SK-N-SH (cell line): ENCODE measurements at regions not wholly inside any gene's neighbourhood (a gene's known extent, or its start where the extent isn't known, plus 50 kb on each side); places are given as distances from the start of the nearest gene placed in this dataset.

Experiments used
- CTCF ChIA-PET: fragments of 300-600, 350-600 bp; formaldehyde crosslinking; extraction: SDS; loops from one replicate; lab custom pipeline; 2021; lab: Yijun Ruan, JAX
- POLR2A ChIA-PET: fragments of 350-600 bp; sonication (Branson Sonifier 250); formaldehyde crosslinking; extraction: SDS; loops from one replicate; lab custom pipeline; 2020; ENCODE audit warnings: antibody characterized with exemption, inconsistent platforms; lab: Yijun Ruan, JAX
- DNase-seq: peaks from one replicate; pipeline ENCODE4 v3.0.0; 2012
- H2AFZ ChIP-seq: fragments of 200-600 bp; sonication (generic); 2 replicates; pipeline ENCODE4 v1.8.1; 2016; ENCODE audit warnings: antibody characterized with exemption, mild to moderate bottlenecking, low read depth
- H3F3A ChIP-seq: fragments of 200-600 bp; sonication (generic); replicated peaks from 2 replicates; pipeline ENCODE3; 2016; ENCODE audit warnings: antibody characterized with exemption, mild to moderate bottlenecking; ENCODE audit not compliant: insufficient read depth
- H3K27ac ChIP-seq, 2 experiments: fragments of 200-500 bp in 1 of 2; fragments of 200-600 bp in 1 of 2; sonication (Bioruptor generic) in 1 of 2; sonication (generic), shearing (Covaris generic) in 1 of 2; 2 replicates each; pipeline versions ENCODE4 v1.5.1 to v1.6.1; 2014 to 2016; ENCODE audit warnings: low read depth in 2 of 2, inconsistent platforms in 1 of 2, low read length in 1 of 2, mild to moderate bottlenecking in 1 of 2, mixed read lengths in 1 of 2
- H3K27me3 ChIP-seq: fragments of 200-600 bp; sonication (generic), shearing (Covaris generic); 2 replicates; pipeline ENCODE4 v1.6.1; 2016; ENCODE audit warnings: mixed run types; ENCODE audit not compliant: insufficient read depth
- H3K36me3 ChIP-seq, 2 experiments: fragments of 200-500 bp in 1 of 2; fragments of 200-600 bp in 1 of 2; sonication (Bioruptor generic) in 1 of 2; sonication (generic) in 1 of 2; replicated peaks in 1 of 2; 2 replicates each; pipeline versions ENCODE3 to v1.5.1; 2014 to 2016; ENCODE audit warnings: low read length in 1 of 2, mild to moderate bottlenecking in 1 of 2; ENCODE audit not compliant: insufficient read depth in 2 of 2, control insufficient read depth in 1 of 2
- H3K4me1 ChIP-seq, 2 experiments: fragments of 200-500 bp in 1 of 2; fragments of 200-600 bp in 1 of 2; sonication (Bioruptor generic) in 1 of 2; sonication (generic), shearing (Covaris generic) in 1 of 2; 2 replicates each; pipeline versions ENCODE4 v1.5.1 to v1.6.1; 2014 to 2016; ENCODE audit warnings: low read depth in 1 of 2, low read length in 1 of 2, mixed run types in 1 of 2; ENCODE audit not compliant: insufficient read depth in 2 of 2, control insufficient read depth in 1 of 2
- H3K4me2 ChIP-seq: fragments of 200-600 bp; sonication (generic), shearing (Covaris generic); 2 replicates; pipeline ENCODE4 v1.6.1; 2017; ENCODE audit warnings: mixed run types
- H3K4me3 ChIP-seq, 2 experiments: fragments of 200-500 bp in 1 of 2; fragments of 200-600 bp in 1 of 2; sonication (Bioruptor generic) in 1 of 2; sonication (generic), shearing (Covaris generic) in 1 of 2; 2 replicates each; pipeline versions ENCODE4 v1.5.1 to v1.8.1; 2014 to 2016; ENCODE audit warnings: low read depth in 2 of 2, inconsistent platforms in 1 of 2, low read length in 1 of 2, mild to moderate bottlenecking in 1 of 2, mixed read lengths in 1 of 2, moderate library complexity in 1 of 2
- H3K79me2 ChIP-seq: fragments of 200-600 bp; sonication (generic); 2 replicates; pipeline ENCODE4 v1.8.1; 2017; ENCODE audit warnings: mild to moderate bottlenecking; ENCODE audit not compliant: insufficient read depth
- H3K9ac ChIP-seq: fragments of 200-600 bp; sonication (generic); 2 replicates; pipeline ENCODE4 v1.6.1; 2017; ENCODE audit warnings: mixed run types
- H3K9me2 ChIP-seq: fragments of 200-600 bp; sonication (generic); 2 replicates; pipeline ENCODE4 v1.6.1; 2017; ENCODE audit warnings: mixed run types
- H3K9me3 ChIP-seq: fragments of 200-600 bp; sonication (generic); 2 replicates; pipeline ENCODE4 v1.6.1; 2017; ENCODE audit warnings: mixed run types, mild to moderate bottlenecking, moderate library complexity
- H4K20me1 ChIP-seq: fragments of 200-600 bp; sonication (generic); 2 replicates; pipeline ENCODE4 v1.6.1; 2017; ENCODE audit warnings: mild to moderate bottlenecking, mixed run types; ENCODE audit not compliant: insufficient read depth
- CHD2 ChIP-seq: fragments of 150-350 bp; IDR thresholded peaks from 2 replicates; pipeline ENCODE4 v1.6.1; 2018; ENCODE audit warnings: low read length; ENCODE audit not compliant: partially characterized antibody
- ELF1 ChIP-seq: IDR thresholded peaks from 2 replicates; pipeline ENCODE4 v1.4.0; 2012
- EP300 ChIP-seq, 2 experiments: IDR thresholded peaks; 2 replicates each; pipeline versions ENCODE4 v1.4.0 to v1.6.1; 2012; ENCODE audit warnings: borderline replicate concordance in 1 of 2, low read depth in 1 of 2, low read length in 1 of 2
- FOSL2 ChIP-seq: IDR thresholded peaks from 2 replicates; pipeline ENCODE4 v1.4.0; 2012; ENCODE audit warnings: low read depth, mild to moderate bottlenecking, moderate library complexity, borderline replicate concordance
- FOXJ3 ChIP-seq: sonication (generic); formaldehyde crosslinking; IDR thresholded peaks from 2 replicates; pipeline ENCODE4 v1.5.1; 2020; ENCODE audit warnings: mild to moderate bottlenecking, missing genetic modification reagents
- GATA2 ChIP-seq: sonication (generic); formaldehyde crosslinking; IDR thresholded peaks from 2 replicates; pipeline ENCODE4 v1.5.0; 2020; ENCODE audit warnings: mild to moderate bottlenecking, missing genetic modification reagents
- JUND ChIP-seq: IDR thresholded peaks from 2 replicates; pipeline ENCODE4 v1.4.0; 2012
- MXI1 ChIP-seq: IDR thresholded peaks from 2 replicates; pipeline ENCODE4 v1.6.1; 2012; ENCODE audit warnings: mild to moderate bottlenecking, low read depth, low read length, improper control_type of control experiment
- RCOR1 ChIP-seq: fragments of 150-350 bp; IDR thresholded peaks from 2 replicates; pipeline ENCODE4 v1.6.1; 2017; ENCODE audit warnings: antibody characterized with exemption, low read length
- RFX5 ChIP-seq: IDR thresholded peaks from 2 replicates; pipeline ENCODE4 v1.6.1; 2012; ENCODE audit warnings: mild to moderate bottlenecking, improper control_type of control experiment, low read length
- RXRA ChIP-seq: IDR thresholded peaks from 2 replicates; pipeline ENCODE4 v1.4.0; 2012; ENCODE audit warnings: low read depth, mild to moderate bottlenecking, borderline replicate concordance
- SIN3A ChIP-seq: IDR thresholded peaks from 2 replicates; pipeline ENCODE4 v1.6.1; 2012; ENCODE audit warnings: low read depth, mild to moderate bottlenecking, low read length, moderate library complexity, borderline replicate concordance
- SMC3 ChIP-seq: IDR thresholded peaks from 2 replicates; pipeline ENCODE4 v1.6.1; 2012; ENCODE audit warnings: low read depth, low read length, improper control_type of control experiment
- TCF12 ChIP-seq: IDR thresholded peaks from 2 replicates; pipeline ENCODE4 v1.4.0; 2012
- YY1 ChIP-seq: IDR thresholded peaks from 2 replicates; pipeline ENCODE4 v1.4.0; 2012; ENCODE audit warnings: low read depth, mild to moderate bottlenecking
- WGBS: methylation state at CpG from one replicate; pipeline ENCODE4 v1.1.6; 2017; ENCODE audit warnings: low lambda C conversion rate; 5-methylcytosine and 5-hydroxymethylcytosine counted together
- TF ChIP-seq, protein P1 (sequence below): fragments of 200-600 bp; sonication (generic); IDR thresholded peaks from 2 replicates; pipeline ENCODE4 v1.6.1; 2017; ENCODE audit warnings: antibody characterized with exemption, mild to moderate bottlenecking, moderate library complexity
- TF ChIP-seq, protein P2 (sequence below): IDR thresholded peaks from 2 replicates; pipeline ENCODE4 v1.6.1; 2012; ENCODE audit warnings: mild to moderate bottlenecking, low read depth, low read length, moderate library complexity
- TF ChIP-seq, protein P3 (sequence below): IDR thresholded peaks from 2 replicates; pipeline ENCODE4 v1.4.0; 2012; ENCODE audit warnings: low read depth

DNA sequence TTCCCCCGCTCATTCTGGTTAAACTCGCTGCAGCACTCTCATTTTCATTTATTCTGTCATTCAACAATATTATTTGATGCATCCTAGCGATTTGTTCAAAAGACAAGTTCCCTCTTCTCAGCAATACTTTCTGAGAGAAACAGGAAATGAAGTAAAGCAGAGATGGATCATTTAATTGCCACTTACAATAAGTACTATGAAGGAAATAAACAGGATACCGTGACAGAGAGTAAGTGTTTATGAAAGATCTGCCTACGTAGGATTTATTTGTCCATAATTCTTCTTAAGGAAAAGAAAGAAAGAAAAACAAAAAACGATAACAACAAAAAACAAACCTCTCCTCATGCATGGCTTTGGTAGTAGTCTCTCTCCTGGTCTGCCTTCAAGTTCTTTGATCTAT is 406.8 kb upstream of the ZNF608 start:
- H3F3A ChIP-seq: no peaks in the 10 kb centered on the region
- DNase-seq: no peak
- no peak overlapping the region for H2AFZ ChIP-seq
- no peak overlapping the region for H3K9ac ChIP-seq
- H3K4me3 ChIP-seq: no peak overlapping the region
- no peaks in the 10 kb centered on the region for H3K79me2 ChIP-seq
- 61% methylated on average over 6 of the region's 6 CpGs for WGBS
- no peaks in the 10 kb centered on the region for H3K27me3 ChIP-seq
- ChIA-PET CTCF (no interaction called here), POLR2A (no interaction called here)
- H3K4me2 ChIP-seq: no peak overlapping the region
- no peak overlapping the region for H3K27ac ChIP-seq
- TF ChIP-seq CHD2 (no peak), SIN3A (no peak), MXI1 (no peak), YY1 (no peak), SMC3 (no peak), FOXJ3 (CRISPR knock-in tag) (no peak), EP300 (IDR thresholded peaks at IDR 0.05; ENCODE audit: borderline replicate concordance in 1 of 2, low read depth in 1 of 2, low read length in 1 of 2) (no peak), GATA2 (no peak), RFX5 (no peak), ELF1 (no peak), JUND (no peak), RCOR1 (no peak), RXRA (no peak), FOSL2 (no peak), TCF12 (no peak)
- TF ChIP-seq, protein P1, sequence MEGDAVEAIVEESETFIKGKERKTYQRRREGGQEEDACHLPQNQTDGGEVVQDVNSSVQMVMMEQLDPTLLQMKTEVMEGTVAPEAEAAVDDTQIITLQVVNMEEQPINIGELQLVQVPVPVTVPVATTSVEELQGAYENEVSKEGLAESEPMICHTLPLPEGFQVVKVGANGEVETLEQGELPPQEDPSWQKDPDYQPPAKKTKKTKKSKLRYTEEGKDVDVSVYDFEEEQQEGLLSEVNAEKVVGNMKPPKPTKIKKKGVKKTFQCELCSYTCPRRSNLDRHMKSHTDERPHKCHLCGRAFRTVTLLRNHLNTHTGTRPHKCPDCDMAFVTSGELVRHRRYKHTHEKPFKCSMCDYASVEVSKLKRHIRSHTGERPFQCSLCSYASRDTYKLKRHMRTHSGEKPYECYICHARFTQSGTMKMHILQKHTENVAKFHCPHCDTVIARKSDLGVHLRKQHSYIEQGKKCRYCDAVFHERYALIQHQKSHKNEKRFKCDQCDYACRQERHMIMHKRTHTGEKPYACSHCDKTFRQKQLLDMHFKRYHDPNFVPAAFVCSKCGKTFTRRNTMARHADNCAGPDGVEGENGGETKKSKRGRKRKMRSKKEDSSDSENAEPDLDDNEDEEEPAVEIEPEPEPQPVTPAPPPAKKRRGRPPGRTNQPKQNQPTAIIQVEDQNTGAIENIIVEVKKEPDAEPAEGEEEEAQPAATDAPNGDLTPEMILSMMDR: no peak
- TF ChIP-seq, protein P2, sequence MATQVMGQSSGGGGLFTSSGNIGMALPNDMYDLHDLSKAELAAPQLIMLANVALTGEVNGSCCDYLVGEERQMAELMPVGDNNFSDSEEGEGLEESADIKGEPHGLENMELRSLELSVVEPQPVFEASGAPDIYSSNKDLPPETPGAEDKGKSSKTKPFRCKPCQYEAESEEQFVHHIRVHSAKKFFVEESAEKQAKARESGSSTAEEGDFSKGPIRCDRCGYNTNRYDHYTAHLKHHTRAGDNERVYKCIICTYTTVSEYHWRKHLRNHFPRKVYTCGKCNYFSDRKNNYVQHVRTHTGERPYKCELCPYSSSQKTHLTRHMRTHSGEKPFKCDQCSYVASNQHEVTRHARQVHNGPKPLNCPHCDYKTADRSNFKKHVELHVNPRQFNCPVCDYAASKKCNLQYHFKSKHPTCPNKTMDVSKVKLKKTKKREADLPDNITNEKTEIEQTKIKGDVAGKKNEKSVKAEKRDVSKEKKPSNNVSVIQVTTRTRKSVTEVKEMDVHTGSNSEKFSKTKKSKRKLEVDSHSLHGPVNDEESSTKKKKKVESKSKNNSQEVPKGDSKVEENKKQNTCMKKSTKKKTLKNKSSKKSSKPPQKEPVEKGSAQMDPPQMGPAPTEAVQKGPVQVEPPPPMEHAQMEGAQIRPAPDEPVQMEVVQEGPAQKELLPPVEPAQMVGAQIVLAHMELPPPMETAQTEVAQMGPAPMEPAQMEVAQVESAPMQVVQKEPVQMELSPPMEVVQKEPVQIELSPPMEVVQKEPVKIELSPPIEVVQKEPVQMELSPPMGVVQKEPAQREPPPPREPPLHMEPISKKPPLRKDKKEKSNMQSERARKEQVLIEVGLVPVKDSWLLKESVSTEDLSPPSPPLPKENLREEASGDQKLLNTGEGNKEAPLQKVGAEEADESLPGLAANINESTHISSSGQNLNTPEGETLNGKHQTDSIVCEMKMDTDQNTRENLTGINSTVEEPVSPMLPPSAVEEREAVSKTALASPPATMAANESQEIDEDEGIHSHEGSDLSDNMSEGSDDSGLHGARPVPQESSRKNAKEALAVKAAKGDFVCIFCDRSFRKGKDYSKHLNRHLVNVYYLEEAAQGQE: no peak
- TF ChIP-seq, protein P3, sequence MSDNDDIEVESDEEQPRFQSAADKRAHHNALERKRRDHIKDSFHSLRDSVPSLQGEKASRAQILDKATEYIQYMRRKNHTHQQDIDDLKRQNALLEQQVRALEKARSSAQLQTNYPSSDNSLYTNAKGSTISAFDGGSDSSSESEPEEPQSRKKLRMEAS: no peak
- H4K20me1 ChIP-seq: no peaks in the 10 kb centered on the region
- peaks cover 0 to 17% of the 10 kb centered on the region in 2 experiments; a peak in 2 of 4 replicates for H3K4me1 ChIP-seq
- no peaks in the 10 kb centered on the region for H3K36me3 ChIP-seq
- no peaks in the 10 kb centered on the region for H3K9me3 ChIP-seq
- H3K9me2 ChIP-seq: no peaks in the 10 kb centered on the region; the same call in 1 of the 2 replicates
